Left cardiac atrium (tissue), 4 donors: ENCODE measurements at regions not wholly inside any gene's neighbourhood (a gene's known extent, or its start where the extent isn't known, plus 50 kb on each side); places are given as distances from the start of the nearest gene placed in this dataset.
"Not testable (repeated sequence)": the region's sequence is repeated elsewhere in the genome, so short reads cannot be mapped to it uniquely, and the experiment has no call there.

Source experiments
- ATAC-seq, 2 donors: fragments of 200-7000 bp; cut with Tn5 transposase; one replicate each; pipeline ENCODE4 v1.9.1; 2020; ENCODE audit warnings: mild to moderate bottlenecking in 2 of 2, moderate library complexity in 2 of 2
- DNase-seq: peaks from one replicate; pipeline ENCODE4 v3.0.0-alpha.2; 2020
- intact Hi-C, 2 donors: fragments of 100-400 bp; cut with DNase I; formaldehyde crosslinking; loops; one replicate each; pipeline versions ENCODE4 v1.14.1 to v1.15.1; 2022 to 2023
- donor health status: DM: no; HTN: yes; CAD: no.
- donor health status: DM: no; HTN: yes; CAD: no; lungs with severe emphysema.
- donor health status: DM: yes; HTN: yes; CAD: no.
- donor health status: Dilated cardiomyopathy.

- intact Hi-C loops = loop anchor here in 1 of 2 donors (5.0 kb wide), 1 partner anchor 106 kb away; no protein-coding TSS in a partner anchor
- DNase-seq (no peak), ATAC-seq (no peak)
These were observed 101.1 kb downstream of the RAMP3 start for GRCh38 chr7:45258533-45259226.

GRCh38 chr7:45259227-45259596 is 101.6 kb downstream of the RAMP3 start:
- ATAC-seq (no peak), DNase-seq (no peak)
- intact Hi-C loops = loop anchor here in 1 of 2 donors (5.0 kb wide), 1 partner anchor 107 kb away; no protein-coding TSS in a partner anchor

DNA sequence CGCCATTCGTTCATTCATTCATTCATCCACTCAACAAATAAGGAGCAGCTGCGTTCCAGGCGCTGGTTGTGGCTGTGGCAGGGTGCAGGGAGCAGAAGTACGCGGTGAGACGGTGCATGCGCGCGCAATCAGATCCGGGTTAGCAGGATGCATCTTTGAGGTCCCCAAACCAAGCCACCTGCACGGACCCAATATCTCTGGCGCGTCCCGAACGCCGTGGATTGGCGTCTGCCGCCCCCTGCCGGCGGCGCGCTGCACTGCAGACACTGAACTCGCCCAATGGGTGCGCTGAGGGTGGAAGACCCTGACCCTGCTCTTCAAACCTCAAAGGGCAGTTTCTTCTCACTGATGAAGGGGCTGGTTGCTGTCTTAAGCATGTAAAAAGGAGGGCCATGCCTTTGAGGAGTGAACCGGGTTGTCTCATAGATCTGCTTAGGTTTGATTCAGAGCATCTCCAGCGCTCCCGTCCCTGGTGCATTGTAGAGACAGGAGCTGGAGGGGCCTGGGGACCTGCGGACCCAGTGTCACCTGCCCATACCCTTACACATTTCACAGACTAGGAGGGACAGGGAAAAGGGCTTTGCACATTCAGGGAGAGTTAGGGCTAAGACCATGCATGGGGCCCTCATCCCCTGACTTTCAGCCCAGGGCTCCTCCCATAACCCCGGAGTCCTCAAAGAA is 102.5 kb downstream of the RAMP3 start:
- intact Hi-C loops = loop anchor here (2.0 to 5.0 kb wide), 2 partner anchors 105 to 108 kb away; no protein-coding TSS in a partner anchor
- ATAC-seq = peak; percentile 76 to 79
- DNase-seq = peak; percentile 67

DNA sequence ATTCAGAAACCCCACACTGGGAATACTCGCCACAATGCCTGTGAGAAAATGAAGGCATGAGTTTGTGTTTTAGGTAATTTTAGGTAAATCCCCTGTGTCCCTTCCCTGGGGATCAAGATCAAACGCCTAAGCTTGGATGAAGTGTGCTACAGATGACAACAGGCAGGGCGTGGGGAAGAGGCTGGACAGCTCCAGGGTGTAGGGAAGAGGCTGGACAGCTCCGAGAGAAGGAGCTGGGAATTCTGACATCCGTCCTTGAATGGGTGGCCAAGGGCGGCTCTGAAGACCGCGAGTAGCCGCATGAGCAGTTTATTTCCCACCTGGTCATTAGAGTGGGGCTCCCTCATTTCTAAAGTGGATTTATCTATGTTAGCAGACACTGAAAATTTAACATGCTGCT is 109.7 kb downstream of the RAMP3 start:
- ATAC-seq = no peak
- intact Hi-C loops = no loop called here

GRCh38 chr7:45268013-45268412 is 110.4 kb downstream of the RAMP3 start:
- no peak for ATAC-seq
- intact Hi-C loops = no loop called here
- DNase-seq = no peak

More for the DNA sequence above, 109.7 kb downstream of the RAMP3 start:
- DNase-seq = no peak

DNA sequence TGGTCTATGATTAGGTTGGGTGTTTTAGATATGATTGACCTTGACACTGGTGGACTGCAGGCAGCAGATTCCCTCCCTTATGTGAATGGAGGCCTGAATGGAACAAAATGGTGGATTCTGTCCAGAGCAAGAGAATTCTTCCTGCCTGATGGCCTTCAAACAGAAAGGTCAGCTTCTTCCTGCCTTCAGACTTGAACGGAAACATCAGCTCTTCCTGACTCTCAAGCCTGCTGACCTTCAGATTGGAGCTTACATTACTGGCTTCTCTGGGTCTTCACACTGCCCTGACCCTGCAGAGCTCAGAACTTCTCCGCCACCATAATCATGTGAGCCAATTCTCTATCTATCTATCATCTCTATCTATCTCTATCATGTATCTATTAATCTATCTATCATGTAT is 111.6 kb downstream of the RAMP3 start:
- no peak for DNase-seq
- ATAC-seq = no peak
- intact Hi-C loops = no loop called here

GRCh38 chr7:45278763-45279398 is 121.3 kb downstream of the RAMP3 start:
- no peak for DNase-seq
- intact Hi-C loops = no loop called here
- ATAC-seq = no peak

GRCh38 chr7:45289611-45290010 is 132.0 kb downstream of the RAMP3 start:
- intact Hi-C loops, ATAC-seq, DNase-seq: not testable (repeated sequence)

GRCh38 chr7:45290880-45291279 is 133.3 kb downstream of the RAMP3 start:
- no peak for ATAC-seq
- DNase-seq = no peak
- intact Hi-C loops = no loop called here

DNA sequence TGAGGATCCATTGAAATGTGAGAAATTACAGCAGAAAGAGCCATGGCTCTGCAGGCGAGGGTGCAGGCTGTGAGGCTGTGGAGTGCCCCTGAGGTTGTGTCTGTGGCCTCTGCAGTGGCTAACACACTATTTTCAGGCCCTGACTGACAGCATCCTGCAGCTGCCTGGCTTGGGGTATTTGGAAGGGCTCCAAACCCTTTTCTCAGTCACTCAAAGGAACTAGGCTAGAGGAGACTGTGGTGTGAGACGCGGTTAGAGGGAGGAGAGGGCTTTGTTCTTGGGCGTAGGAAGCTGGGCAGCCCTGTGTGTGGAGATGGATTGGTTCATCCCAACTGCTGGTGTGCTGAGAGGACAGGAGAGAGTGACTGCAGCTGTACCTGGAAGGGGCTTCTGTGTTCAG is 134.9 kb downstream of the RAMP3 start:
- intact Hi-C loops = no loop called here
- DNase-seq = no peak

DNA sequence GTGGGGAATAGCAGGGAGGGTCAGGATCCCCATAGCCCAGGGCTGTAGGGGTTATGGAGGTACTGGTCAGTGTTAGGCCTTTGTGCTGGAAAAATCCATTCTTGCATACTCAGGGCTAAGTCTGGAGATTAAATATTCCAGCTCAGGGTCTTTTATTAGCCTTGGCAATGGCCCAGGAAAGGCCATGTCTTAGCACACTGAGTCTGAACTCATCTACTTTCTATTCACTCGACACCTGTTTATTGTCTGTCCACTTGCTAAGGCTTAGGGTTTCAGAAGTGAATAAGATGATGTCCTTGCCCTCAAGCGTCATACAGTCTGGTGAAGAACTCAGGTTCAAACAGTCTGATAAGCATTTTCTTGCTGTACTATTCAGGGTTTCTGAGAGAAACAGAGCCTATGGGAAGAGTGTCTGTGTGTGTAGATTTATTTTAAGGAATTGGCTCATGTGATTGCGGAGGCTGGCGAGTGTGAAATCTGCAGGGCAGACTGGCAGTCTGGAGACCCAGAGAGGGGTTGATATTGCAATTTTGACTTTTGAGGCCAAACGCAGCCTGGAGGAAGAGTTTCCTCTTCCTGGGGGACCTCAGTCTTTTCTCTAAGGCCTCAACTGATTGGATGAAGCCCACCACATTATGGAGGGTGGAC is 135.8 kb downstream of the RAMP3 start:
- intact Hi-C loops = no loop called here
- DNase-seq (no peak), ATAC-seq (peak; percentile 33 to 39)

More for the DNA sequence above, 134.9 kb downstream of the RAMP3 start:
- peak; percentile 55 to 74 for ATAC-seq

GRCh38 chr7:45294559-45294958 is 137.0 kb downstream of the RAMP3 start:
- ATAC-seq (peak; percentile 72 to 85), DNase-seq (peak; percentile 35)
- intact Hi-C loops = no loop called here

DNA sequence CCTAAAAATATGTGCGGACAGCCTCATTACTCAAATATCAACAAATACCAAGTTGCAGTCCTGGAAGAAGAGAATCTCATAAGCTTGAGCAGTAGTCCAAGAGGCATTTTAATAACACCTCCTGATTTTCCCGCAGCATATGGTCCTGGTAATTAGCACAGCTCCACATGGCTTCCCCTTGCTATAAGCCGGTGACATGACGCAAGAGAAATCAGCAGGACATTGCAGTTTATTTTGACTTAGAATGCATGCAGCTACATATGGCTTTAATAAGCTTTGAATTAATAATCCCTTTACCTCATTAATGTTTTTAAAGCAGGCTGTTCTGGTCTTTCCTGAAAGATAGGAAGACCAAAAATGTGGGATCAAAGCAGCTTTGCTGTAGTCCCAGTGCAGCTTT is 137.6 kb downstream of the RAMP3 start:
- intact Hi-C loops = no loop called here
- ATAC-seq (no peak), DNase-seq (no peak)

DNA sequence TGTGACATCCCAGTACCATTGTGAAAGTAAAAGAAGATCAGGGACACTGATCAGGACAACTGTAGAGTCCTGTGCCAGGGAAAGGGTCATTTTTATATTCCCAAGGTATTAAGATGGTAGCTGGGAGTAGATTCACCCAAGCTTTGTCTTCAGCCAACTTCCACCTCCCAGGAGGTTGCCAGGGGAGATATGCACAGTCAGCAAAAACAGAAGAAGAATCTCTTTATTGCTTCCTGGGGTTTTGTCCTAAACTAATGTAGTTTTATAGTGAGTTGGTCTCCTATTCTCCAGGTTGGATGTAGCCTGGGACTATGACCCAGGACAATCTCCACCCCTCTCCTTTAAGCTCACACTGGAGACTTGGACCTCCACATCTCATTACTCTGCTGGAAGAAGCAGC is 139.2 kb downstream of the RAMP3 start:
- DNase-seq (no peak), ATAC-seq (no peak)
- intact Hi-C loops = no loop called here

DNA sequence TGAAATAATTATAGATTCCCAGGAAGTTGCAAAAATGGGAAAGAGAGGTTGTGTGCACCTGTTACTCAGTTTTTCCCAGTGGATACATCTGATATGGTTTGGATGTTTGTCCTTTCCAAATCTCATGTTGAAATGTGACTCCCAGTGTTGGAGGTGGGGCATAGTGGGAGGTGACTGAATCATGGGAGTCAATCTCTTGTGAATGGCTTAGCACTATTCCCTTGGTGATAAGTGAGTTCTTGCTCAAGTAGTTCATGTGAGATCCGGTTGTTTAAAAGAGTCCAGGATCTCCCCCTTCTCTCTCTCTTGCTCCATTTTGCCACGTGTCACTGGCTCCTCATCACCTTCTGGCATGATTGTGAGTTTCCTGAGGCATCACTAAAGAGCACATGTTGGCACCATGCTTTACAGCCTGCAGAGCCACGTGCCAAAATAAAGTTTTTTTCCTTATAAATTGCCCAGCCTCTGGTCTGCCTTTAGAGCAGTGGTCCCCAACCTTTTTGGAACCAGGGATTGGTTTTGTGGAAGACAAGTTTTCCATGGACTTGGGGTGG is 149.2 kb downstream of the RAMP3 start:
- peak in 1 of 2 donors; percentile 47 for ATAC-seq

DNA sequence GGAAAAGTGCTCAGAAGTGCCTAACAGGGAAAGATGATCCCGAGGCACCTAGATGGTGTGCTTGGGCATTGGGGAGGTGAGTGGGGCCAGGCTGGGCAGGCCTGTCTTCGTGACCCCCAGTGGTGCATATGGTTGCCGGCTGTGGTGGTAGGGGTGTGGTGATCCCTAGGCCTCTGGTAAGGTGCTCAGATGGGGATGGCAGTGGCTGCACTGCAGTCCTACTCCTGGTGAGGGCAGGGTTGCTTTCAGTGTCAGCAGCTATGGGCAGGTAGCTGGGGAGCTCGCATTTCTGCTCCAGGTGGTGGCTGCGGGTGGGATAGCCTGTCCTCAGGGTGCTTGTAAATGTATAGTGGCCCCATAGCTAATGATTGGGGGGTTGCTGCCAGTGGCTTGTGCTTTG is 154.0 kb downstream of the RAMP3 start:
- DNase-seq (no peak), ATAC-seq (no peak)
- intact Hi-C loops = no loop called here

More for the DNA sequence above, 149.2 kb downstream of the RAMP3 start:
- intact Hi-C loops = no loop called here
- DNase-seq = no peak

- ATAC-seq, DNase-seq, intact Hi-C loops: not testable (repeated sequence)
These were observed 157.9 kb downstream of the RAMP3 start for GRCh38 chr7:45315512-45315911.

DNA sequence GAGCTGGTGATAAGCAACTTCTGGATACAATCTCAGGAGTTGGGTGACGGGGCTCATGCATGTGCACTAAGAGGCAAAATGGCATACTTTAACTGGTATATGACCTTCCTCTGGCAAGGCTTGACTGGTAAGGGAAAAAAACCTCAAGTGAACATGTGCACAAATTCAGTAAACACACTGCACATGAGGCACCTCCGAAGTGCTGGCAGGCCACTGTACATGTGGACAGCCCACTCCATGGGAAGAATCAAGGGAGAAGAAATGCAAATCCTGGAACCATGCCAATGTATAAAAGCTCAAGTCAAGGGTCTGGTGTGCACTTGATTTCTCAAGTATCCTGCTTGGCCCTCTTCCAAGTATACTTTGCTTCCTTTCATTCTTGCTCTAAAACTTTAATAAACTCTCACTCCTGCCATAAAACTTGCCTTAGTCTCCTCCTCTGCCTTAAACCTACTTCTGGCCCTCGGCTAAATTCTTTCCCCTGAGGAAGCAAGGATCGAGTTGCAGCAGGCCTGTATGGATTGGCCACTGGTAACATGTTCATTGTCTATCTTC is 167.2 kb downstream of the RAMP3 start:
- DNase-seq = no peak
- ATAC-seq = no peak
- intact Hi-C loops = no loop called here

GRCh38 chr7:45325378-45325777 is 167.8 kb downstream of the RAMP3 start:
- ATAC-seq (no peak), DNase-seq (no peak)
- intact Hi-C loops = no loop called here
